Liver (tissue), 7 donors: ENCODE measurements at regions not wholly inside any gene's neighbourhood (a gene's known extent, or its start where the extent isn't known, plus 50 kb on each side); places are given as distances from the start of the nearest gene placed in this dataset.

Source experiments
- DNase-seq: peaks from one replicate; pipeline ENCODE4 v3.0.0-alpha.2; 2017; ENCODE audit warnings: low spot score
- H3K27ac ChIP-seq, 2 donors: one replicate each; pipeline ENCODE4 v1.7.0; 2013; ENCODE audit warnings: inconsistent platforms in 2 of 2, low read length in 2 of 2, control low read depth in 1 of 2, low read depth in 1 of 2, mild to moderate bottlenecking in 1 of 2
- H3K27me3 ChIP-seq, 4 donors: one replicate each; pipeline versions ENCODE4 v1.6.1 to v1.7.0; 2013; ENCODE audit warnings: low read length in 3 of 4, inconsistent platforms in 1 of 4, mild to moderate bottlenecking in 1 of 4, moderate library complexity in 1 of 4; ENCODE audit not compliant: control insufficient read depth in 4 of 4, insufficient read depth in 4 of 4
- H3K36me3 ChIP-seq, 4 donors: one replicate each; pipeline versions ENCODE4 v1.6.1 to v1.7.0; 2013; ENCODE audit warnings: low read length in 3 of 4, mild to moderate bottlenecking in 3 of 4, low read depth in 1 of 4, moderate library complexity in 1 of 4; ENCODE audit not compliant: control insufficient read depth in 4 of 4, insufficient read depth in 3 of 4
- H3K4me1 ChIP-seq, 4 donors: one replicate each; pipeline versions ENCODE4 v1.6.1 to v1.7.0; 2013; ENCODE audit warnings: low read length in 3 of 4, mild to moderate bottlenecking in 3 of 4, moderate library complexity in 1 of 4; ENCODE audit not compliant: control insufficient read depth in 4 of 4, insufficient read depth in 4 of 4
- H3K4me3 ChIP-seq, 3 donors: one replicate each; pipeline versions ENCODE4 v1.6.1 to v1.7.0; 2013; ENCODE audit warnings: low read length in 3 of 3, control low read depth in 1 of 3, low read depth in 1 of 3, mild to moderate bottlenecking in 1 of 3
- H3K9ac ChIP-seq, 2 donors: one replicate each; pipeline ENCODE4 v1.7.0; 2013; ENCODE audit warnings: low read length in 2 of 2, mild to moderate bottlenecking in 2 of 2, moderate library complexity in 2 of 2, control low read depth in 1 of 2, low read depth in 1 of 2
- H3K9me3 ChIP-seq, 4 donors: one replicate each; pipeline versions ENCODE4 v1.6.1 to v1.7.0; 2013; ENCODE audit warnings: low read length in 3 of 4; ENCODE audit not compliant: control insufficient read depth in 4 of 4
- ATF3 ChIP-seq: IDR thresholded peaks from 2 replicates; pipeline ENCODE4 v1.6.1; 2016; ENCODE audit warnings: antibody characterized with exemption
- EGR1 ChIP-seq, 2 donors: IDR thresholded peaks; 2 replicates each; pipeline ENCODE4 v1.6.1; 2016 to 2018; ENCODE audit warnings: antibody characterized with exemption in 2 of 2, low read depth in 2 of 2
- FOXA2 ChIP-seq: IDR thresholded peaks from 2 replicates; pipeline ENCODE4 v1.6.1; 2016; ENCODE audit warnings: antibody characterized with exemption
- GABPA ChIP-seq, 2 donors: IDR thresholded peaks in 1 of 2; conservative IDR thresholded peaks in 1 of 2; 2 replicates each; pipeline ENCODE4 v1.6.1; 2016; ENCODE audit warnings: antibody characterized with exemption in 2 of 2, mild to moderate bottlenecking in 1 of 2, moderate library complexity in 1 of 2
- HNF4G ChIP-seq: IDR thresholded peaks from 2 replicates; pipeline ENCODE4 v1.6.1; 2016; ENCODE audit warnings: antibody characterized with exemption
- JUND ChIP-seq, 2 donors: IDR thresholded peaks; 2 replicates each; pipeline ENCODE4 v1.6.1; 2016; ENCODE audit warnings: antibody characterized with exemption in 2 of 2
- REST ChIP-seq: IDR thresholded peaks from 2 replicates; pipeline ENCODE4 v1.6.1; 2016; ENCODE audit warnings: antibody characterized with exemption, mild to moderate bottlenecking
- SP1 ChIP-seq: IDR thresholded peaks from 2 replicates; pipeline ENCODE4 v1.6.1; 2018; ENCODE audit warnings: antibody characterized with exemption, mild to moderate bottlenecking
- TAF1 ChIP-seq: conservative IDR thresholded peaks from 2 replicates; pipeline ENCODE4 v1.6.1; 2016; ENCODE audit warnings: antibody characterized with exemption, mild to moderate bottlenecking
- YY1 ChIP-seq: IDR thresholded peaks from 2 replicates; pipeline ENCODE4 v1.6.1; 2016; ENCODE audit warnings: antibody characterized with exemption, mild to moderate bottlenecking
- WGBS: extraction: QIAGEN DNeasy Blood & Tissue Kit; methylation state at CpG from one replicate; pipeline ENCODE4 v1.1.7; 2013; 5-methylcytosine and 5-hydroxymethylcytosine counted together
- TF ChIP-seq, protein P1 (sequence below): IDR thresholded peaks from 2 replicates; pipeline ENCODE4 v1.6.1; 2016; ENCODE audit warnings: antibody characterized with exemption
- TF ChIP-seq, protein P2 (sequence below): IDR thresholded peaks from 2 replicates; pipeline ENCODE4 v1.6.1; 2016; ENCODE audit warnings: antibody characterized with exemption
- donor health status: healthy.
- donor health status: healthy.
- donor health status: healthy.
- donor health status: healthy.

DNA sequence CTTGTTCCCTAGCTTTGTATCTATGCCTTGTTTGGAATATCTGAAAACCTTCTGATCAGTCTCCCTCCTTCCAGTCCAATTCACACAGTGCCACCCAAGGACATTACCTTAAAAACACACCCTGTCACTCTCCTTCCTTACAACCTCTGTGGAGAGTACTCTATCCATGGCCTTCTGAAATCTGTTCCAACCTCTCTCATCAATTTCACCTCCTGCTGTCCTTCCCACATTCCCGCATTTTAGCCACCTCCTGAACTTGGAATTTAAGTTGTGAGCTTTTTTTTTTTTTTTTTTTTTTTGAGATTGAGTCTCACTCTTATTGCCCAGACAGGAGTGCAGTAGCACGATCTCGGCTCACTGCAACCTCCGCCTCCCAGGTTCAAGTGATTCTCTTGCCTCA lies 824.8 kb downstream of the METTL15 start:
- no peak overlapping the region for H3K4me3 ChIP-seq
- TF ChIP-seq SP1 (no peak), EGR1 (IDR thresholded peaks at IDR 0.05; ENCODE audit: low read depth in 2 of 2) (no peak), YY1 (no peak), HNF4G (no peak)
- H3K27ac ChIP-seq, result no peak overlapping the region
- 89% methylated on average over 4 of the region's 4 CpGs for WGBS
- H3K9me3 ChIP-seq, result no peaks in the 10 kb centered on the region
- H3K9ac ChIP-seq, result no peak overlapping the region
- no peaks in the 10 kb centered on the region for H3K4me1 ChIP-seq
- H3K27me3 ChIP-seq, result no peaks in the 10 kb centered on the region
- no peak for DNase-seq
- no peaks in the 10 kb centered on the region for H3K36me3 ChIP-seq

DNA sequence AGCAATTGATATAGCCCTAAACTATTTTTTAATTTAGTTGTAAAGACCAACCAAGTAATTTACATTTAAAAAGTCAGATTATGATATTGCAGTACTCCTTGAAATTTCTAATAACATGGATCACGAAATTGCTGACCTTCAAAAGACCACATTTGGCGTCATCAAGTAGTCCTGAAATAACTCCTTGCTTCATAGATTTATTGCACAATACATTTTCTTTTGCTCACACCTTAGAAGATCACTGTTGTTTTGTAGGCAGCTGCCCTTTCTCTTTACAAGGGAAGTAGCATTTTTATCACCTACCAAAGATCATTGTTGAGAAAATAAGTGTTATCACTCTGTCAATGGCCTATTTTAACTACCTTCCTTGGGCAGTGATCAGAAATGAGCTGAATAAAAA lies 815.8 kb downstream of the METTL15 start:
- 73% methylated on average over 2 of the region's 2 CpGs for WGBS
- no peak for DNase-seq

More for the DNA sequence above, 815.8 kb downstream of the METTL15 start:
- Histone ChIP-seq H3K27ac (no peak overlapping the region), H3K9me3 (no peaks in the 10 kb centered on the region), H3K27me3 (no peaks in the 10 kb centered on the region), H3K9ac (no peak overlapping the region), H3K4me3 (no peak overlapping the region), H3K4me1 (no peaks in the 10 kb centered on the region), H3K36me3 (no peaks in the 10 kb centered on the region)
- TF ChIP-seq TAF1, result no peak
- no peak for TF ChIP-seq JUND (IDR thresholded peaks at IDR 0.05)
- no peak for TF ChIP-seq REST
- TF ChIP-seq GABPA (IDR thresholded peaks at IDR 0.05 in 1 of 2, conservative IDR thresholded peaks at IDR 0.05 in 1 of 2), result no peak
- TF ChIP-seq, protein P1, sequence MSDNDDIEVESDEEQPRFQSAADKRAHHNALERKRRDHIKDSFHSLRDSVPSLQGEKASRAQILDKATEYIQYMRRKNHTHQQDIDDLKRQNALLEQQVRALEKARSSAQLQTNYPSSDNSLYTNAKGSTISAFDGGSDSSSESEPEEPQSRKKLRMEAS, result no peak
- TF ChIP-seq ATF3, result no peak
- TF ChIP-seq, protein P2, sequence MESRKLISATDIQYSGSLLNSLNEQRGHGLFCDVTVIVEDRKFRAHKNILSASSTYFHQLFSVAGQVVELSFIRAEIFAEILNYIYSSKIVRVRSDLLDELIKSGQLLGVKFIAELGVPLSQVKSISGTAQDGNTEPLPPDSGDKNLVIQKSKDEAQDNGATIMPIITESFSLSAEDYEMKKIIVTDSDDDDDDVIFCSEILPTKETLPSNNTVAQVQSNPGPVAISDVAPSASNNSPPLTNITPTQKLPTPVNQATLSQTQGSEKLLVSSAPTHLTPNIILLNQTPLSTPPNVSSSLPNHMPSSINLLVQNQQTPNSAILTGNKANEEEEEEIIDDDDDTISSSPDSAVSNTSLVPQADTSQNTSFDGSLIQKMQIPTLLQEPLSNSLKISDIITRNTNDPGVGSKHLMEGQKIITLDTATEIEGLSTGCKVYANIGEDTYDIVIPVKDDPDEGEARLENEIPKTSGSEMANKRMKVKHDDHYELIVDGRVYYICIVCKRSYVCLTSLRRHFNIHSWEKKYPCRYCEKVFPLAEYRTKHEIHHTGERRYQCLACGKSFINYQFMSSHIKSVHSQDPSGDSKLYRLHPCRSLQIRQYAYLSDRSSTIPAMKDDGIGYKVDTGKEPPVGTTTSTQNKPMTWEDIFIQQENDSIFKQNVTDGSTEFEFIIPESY, result no peak
- TF ChIP-seq FOXA2, result no peak
- no peak for TF ChIP-seq YY1
